GM12878 (cell line): ENCODE measurements at regions not wholly inside any gene's neighbourhood (a gene's known extent, or its start where the extent isn't known, plus 50 kb on each side); places are given as distances from the start of the nearest gene placed in this dataset.

Experiments
- ATAC-seq: fragments of 200-7000 bp; cut with Tn5 transposase; 3 replicates; pipeline ENCODE4 v1.9.1; 2020; ENCODE audit warnings: mild to moderate bottlenecking, moderate library complexity
- BruUV-seq: library from RNA; stranded (reverse); fragments of 400-500 nt; replicated peaks from 2 replicates; lab custom pipeline; 2021; lab: Mats Ljungman, UMichigan
- CTCF ChIA-PET: fragments of 300-600 bp; sonication (Branson Sonifier 250); formaldehyde crosslinking; extraction: SDS; loops from one replicate; lab custom pipeline; 2021; ENCODE audit warnings: inconsistent platforms; lab: Yijun Ruan, JAX
- POLR2A ChIA-PET: fragments of 350-600 bp; formaldehyde crosslinking; extraction: SDS; loops from one replicate; lab custom pipeline; 2021; ENCODE audit warnings: inconsistent platforms; lab: Charles Lee
- RAD21 ChIA-PET: fragments of 300-600 bp; sonication (Branson Sonifier 250); formaldehyde crosslinking; loops from one replicate; lab custom pipeline; 2023; ENCODE audit warnings: antibody characterized with exemption; ENCODE audit not compliant: unreplicated experiment; lab: Charles Lee
- SMC1A ChIA-PET: fragments of 300-600 bp; sonication (Branson Sonifier 250); formaldehyde crosslinking; loops from one replicate; lab custom pipeline; 2023; ENCODE audit not compliant: unreplicated experiment, uncharacterized antibody; lab: Charles Lee
- DNase-seq: peaks from one replicate; pipeline ENCODE4 v3.0.0-alpha.2; 2011; ENCODE audit warnings: low read depth, low spot score
- FAIRE-seq: peaks from 3 replicates; lab custom pipeline; 2011; peaks lifted over from hg19 to GRCh38; lab: Jason Lieb, UNC
- H2AFZ ChIP-seq: 2 replicates; pipeline ENCODE4 v1.6.0; 2011; ENCODE audit warnings: low read depth, low read length, control low read depth; ENCODE audit not compliant: control insufficient read depth
- H3K27ac ChIP-seq: 2 replicates; pipeline ENCODE4 v1.5.1; 2011; ENCODE audit warnings: control low read depth; ENCODE audit not compliant: control insufficient read depth, insufficient read depth
- H3K27me3 ChIP-seq, 2 experiments: replicated peaks in 1 of 2; 2 replicates each; pipeline versions ENCODE4 v1.6.0 to v1.6.1; 2011; ENCODE audit warnings: low read length in 1 of 2; ENCODE audit not compliant: control insufficient read depth in 2 of 2, insufficient read depth in 2 of 2
- H3K36me3 ChIP-seq, 2 experiments: 2 replicates each; pipeline ENCODE4 v1.5.1; 2011; ENCODE audit warnings: low read length in 1 of 2; ENCODE audit not compliant: control insufficient read depth in 2 of 2, insufficient read depth in 2 of 2
- H3K4me1 ChIP-seq: 2 replicates; pipeline ENCODE4 v1.6.1; 2011; ENCODE audit warnings: mild to moderate bottlenecking, low read length, moderate library complexity, mixed read lengths; ENCODE audit not compliant: control insufficient read depth, insufficient read depth
- H3K4me2 ChIP-seq: 2 replicates; pipeline ENCODE4 v1.6.0; 2011; ENCODE audit warnings: control low read depth; ENCODE audit not compliant: control insufficient read depth, insufficient read depth
- H3K4me3 ChIP-seq: fragments of 200-600 bp; sonication (generic); 2 replicates; pipeline ENCODE4 v1.5.1; 2016
- H3K79me2 ChIP-seq: 2 replicates; pipeline ENCODE4 v1.6.0; 2011; ENCODE audit warnings: low read length; ENCODE audit not compliant: control insufficient read depth, insufficient read depth
- H3K9ac ChIP-seq: 2 replicates; pipeline ENCODE4 v1.8.0; 2011; ENCODE audit warnings: low read length, control low read depth, mixed read lengths; ENCODE audit not compliant: control insufficient read depth, insufficient read depth
- H3K9me3 ChIP-seq: replicated peaks from 3 replicates; pipeline ENCODE4 v1.5.1; 2011; ENCODE audit warnings: mild to moderate bottlenecking, low read length; ENCODE audit not compliant: control insufficient read depth, insufficient read depth
- H4K20me1 ChIP-seq: 2 replicates; pipeline ENCODE4 v1.6.0; 2011; ENCODE audit not compliant: control insufficient read depth, insufficient read depth
- ETV6 ChIP-seq, 2 experiments: fragments of 450-650 bp in 1 of 2; IDR thresholded peaks in 1 of 2; conservative IDR thresholded peaks in 1 of 2; 2 replicates each; pipeline ENCODE4 v1.6.1; 2014; ENCODE audit warnings: antibody characterized with exemption in 1 of 2, borderline replicate concordance in 1 of 2, low read depth in 1 of 2, mild to moderate bottlenecking in 1 of 2, moderate library complexity in 1 of 2
- FOXK2 ChIP-seq: fragments of 450-650 bp; IDR thresholded peaks from 2 replicates; pipeline ENCODE4 v1.6.1; 2017; ENCODE audit warnings: mild to moderate bottlenecking, moderate library complexity
- IKZF2 ChIP-seq, 2 experiments: fragments of 450-650 bp; IDR thresholded peaks; 2 replicates each; pipeline ENCODE4 v1.6.1; 2017; ENCODE audit warnings: mild to moderate bottlenecking in 2 of 2, moderate library complexity in 2 of 2
- MEF2A ChIP-seq: IDR thresholded peaks from 2 replicates; pipeline ENCODE4 v1.6.1; 2011; ENCODE audit warnings: low read depth, mild to moderate bottlenecking, low read length, moderate library complexity; ENCODE audit not compliant: insufficient read depth
- MYB ChIP-seq: fragments of 150-350 bp; IDR thresholded peaks from 2 replicates; pipeline ENCODE4 v1.6.1; 2014; ENCODE audit warnings: mild to moderate bottlenecking, low read depth, low read length, borderline replicate concordance
- PRDM15 ChIP-seq: fragments of 450-650 bp; formaldehyde crosslinking; IDR thresholded peaks from 2 replicates; pipeline ENCODE4 v1.4.0; 2020; ENCODE audit warnings: mild to moderate bottlenecking, moderate library complexity
- ZNF207 ChIP-seq: fragments of 450-650 bp; IDR thresholded peaks from 2 replicates; pipeline ENCODE4 v1.6.1; 2014; ENCODE audit warnings: antibody characterized with exemption, mild to moderate bottlenecking, borderline replicate concordance
- WGBS: methylation state at CpG from one replicate; pipeline ENCODE4 v1.1.6; 2016; ENCODE audit warnings: low lambda C conversion rate; ENCODE audit not compliant: insufficient replicate concordance, insufficient coverage; ENCODE audit errors: missing lambda C conversion rate; 5-methylcytosine and 5-hydroxymethylcytosine counted together
- in situ Hi-C: fragments of 300-500 bp; cut with MboI; formaldehyde crosslinking; loops from 9 replicates; pipeline ENCODE4 v1.14.3; 2018; ENCODE audit warnings: mixed read lengths
- intact Hi-C: fragments of 100-400 bp; cut with micrococcal nuclease; formaldehyde crosslinking; loops from one replicate; pipeline ENCODE4 v1.14.2; 2022; ENCODE audit not compliant: unreplicated experiment
- TF ChIP-seq, protein P1 (sequence below): fragments of 450-650 bp; IDR thresholded peaks from 2 replicates; pipeline ENCODE4 v1.6.1; 2018; ENCODE audit warnings: borderline replicate concordance, mild to moderate bottlenecking; ENCODE audit not compliant: partially characterized antibody

DNA sequence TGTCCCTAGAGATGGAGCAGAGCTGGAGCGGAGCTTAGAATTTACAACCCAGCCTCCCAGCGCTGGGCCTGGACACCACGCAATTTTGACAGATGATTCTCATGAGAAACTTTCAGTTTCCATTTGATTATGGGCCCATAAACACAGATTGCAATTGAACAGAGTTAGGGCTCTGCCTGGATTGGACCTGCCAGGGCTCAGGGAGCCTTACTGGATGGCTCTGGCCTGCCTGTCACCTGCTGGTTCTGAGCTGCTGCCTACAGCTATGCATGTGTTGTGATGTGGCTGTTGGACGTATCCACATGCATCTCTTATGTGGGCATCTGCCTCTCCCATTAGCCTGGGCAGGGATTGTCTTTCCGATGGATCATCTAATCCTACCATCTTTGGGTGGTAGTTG lies 73.4 kb upstream of the SDK2 start:
- intact Hi-C loops: no loop called here
- RAD21 ChIA-PET: interaction anchor here (0.6 kb wide), 1 partner anchor 290 kb away, joined by 4 read pairs; no protein-coding TSS in a partner anchor
- Histone ChIP-seq H3K79me2 (no peaks in the 10 kb centered on the region), H4K20me1 (no peaks in the 10 kb centered on the region)
- SMC1A ChIA-PET: interaction anchor here (0.6 kb wide), 1 partner anchor 1273 kb away, joined by 3 read pairs; no protein-coding TSS in a partner anchor
- TF ChIP-seq IKZF2 (IDR thresholded peaks at IDR 0.05): no peak
- no peak for TF ChIP-seq ETV6 (conservative IDR thresholded peaks at IDR 0.05 in 1 of 2, IDR thresholded peaks at IDR 0.05 in 1 of 2; ENCODE audit: borderline replicate concordance in 1 of 2, low read depth in 1 of 2)
- no peak for TF ChIP-seq ZNF207
- TF ChIP-seq MEF2A: no peak
- TF ChIP-seq PRDM15: no peak
- TF ChIP-seq FOXK2: no peak
- TF ChIP-seq, protein P1, sequence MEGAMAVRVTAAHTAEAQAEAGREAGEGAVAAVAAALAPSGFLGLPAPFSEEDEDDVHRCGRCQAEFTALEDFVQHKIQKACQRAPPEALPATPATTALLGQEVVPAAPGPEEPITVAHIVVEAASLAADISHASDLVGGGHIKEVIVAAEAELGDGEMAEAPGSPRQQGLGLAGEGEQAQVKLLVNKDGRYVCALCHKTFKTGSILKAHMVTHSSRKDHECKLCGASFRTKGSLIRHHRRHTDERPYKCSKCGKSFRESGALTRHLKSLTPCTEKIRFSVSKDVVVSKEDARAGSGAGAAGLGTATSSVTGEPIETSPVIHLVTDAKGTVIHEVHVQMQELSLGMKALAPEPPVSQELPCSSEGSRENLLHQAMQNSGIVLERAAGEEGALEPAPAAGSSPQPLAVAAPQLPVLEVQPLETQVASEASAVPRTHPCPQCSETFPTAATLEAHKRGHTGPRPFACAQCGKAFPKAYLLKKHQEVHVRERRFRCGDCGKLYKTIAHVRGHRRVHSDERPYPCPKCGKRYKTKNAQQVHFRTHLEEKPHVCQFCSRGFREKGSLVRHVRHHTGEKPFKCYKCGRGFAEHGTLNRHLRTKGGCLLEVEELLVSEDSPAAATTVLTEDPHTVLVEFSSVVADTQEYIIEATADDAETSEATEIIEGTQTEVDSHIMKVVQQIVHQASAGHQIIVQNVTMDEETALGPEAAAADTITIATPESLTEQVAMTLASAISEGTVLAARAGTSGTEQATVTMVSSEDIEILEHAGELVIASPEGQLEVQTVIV: no peak
- no peak for TF ChIP-seq MYB
- TF ChIP-seq, all 136 proteins: peak for 0
- BruUV-seq: no TSS peak
- ChIA-PET CTCF (interaction anchor here (1.0 kb wide), 1 partner anchor 482 kb away, joined by 3 read pairs; no protein-coding TSS in a partner anchor), POLR2A (no interaction called here)
- WGBS: 44% methylated on average over 5 of the region's 5 CpGs
- FAIRE-seq (no peak), ATAC-seq (no peak; the same call in 2 of the 3 replicates), DNase-seq (no peak)
- Histone ChIP-seq H2AFZ (no peak overlapping the region), H3K4me2 (no peak overlapping the region), H3K9ac (no peak overlapping the region), H3K4me3 (no peak overlapping the region), H3K27me3 (no peaks in the 10 kb centered on the region), H3K36me3 (no peaks in the 10 kb centered on the region), H3K27ac (no peak overlapping the region), H3K9me3 (no peaks in the 10 kb centered on the region), H3K4me1 (no peaks in the 10 kb centered on the region)
- in situ Hi-C loops: no loop called here
